GM23248 (cell line): ENCODE measurements at regions not wholly inside any gene's neighbourhood (a gene's known extent, or its start where the extent isn't known, plus 50 kb on each side); places are given as distances from the start of the nearest gene placed in this dataset.

Experiments
- EZH2 ChIP-seq: fragments of 200-600 bp; sonication (generic); IDR thresholded peaks from 2 replicates; pipeline ENCODE4 v1.6.1; 2018; ENCODE audit warnings: antibody characterized with exemption, mild to moderate bottlenecking; ENCODE audit not compliant: insufficient read depth, poor library complexity, severe bottlenecking
- EZH2phosphoT487 ChIP-seq: fragments of 200-600 bp; sonication (generic); IDR thresholded peaks from 2 replicates; pipeline ENCODE4 v1.6.1; 2018; ENCODE audit warnings: antibody characterized with exemption, moderate library complexity, mild to moderate bottlenecking, low read depth; ENCODE audit not compliant: insufficient read depth

DNA sequence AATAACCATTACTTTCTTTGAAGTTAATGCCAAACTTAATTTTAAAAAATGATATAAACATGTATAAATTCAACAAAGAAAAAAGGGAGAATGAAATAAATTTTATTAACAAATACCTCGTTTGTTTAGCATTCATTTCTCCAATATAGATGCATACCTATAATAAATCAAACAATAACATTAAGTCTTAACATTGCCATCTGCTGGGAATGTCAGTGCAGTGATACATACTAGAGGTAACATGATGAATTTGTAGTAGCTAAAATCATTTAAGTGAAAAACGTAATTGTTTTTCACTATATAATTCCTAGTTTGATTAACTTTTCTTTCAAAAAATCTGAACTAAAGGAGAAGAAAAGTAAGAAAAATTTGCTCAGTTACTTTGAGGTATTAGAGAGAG, 340.2 kb upstream of the CBLB start:
- TF ChIP-seq EZH2 (no peak), EZH2phosphoT487 (no peak)
